Lung (tissue), 11 donors: ENCODE measurements at regions not wholly inside any gene's neighbourhood (a gene's known extent, or its start where the extent isn't known, plus 50 kb on each side); places are given as distances from the start of the nearest gene placed in this dataset.

Experiments used
- ATAC-seq: fragments of 200-7000 bp; cut with Tn5 transposase; one replicate; pipeline ENCODE4 v1.9.1; 2020; ENCODE audit warnings: moderate number of reproducible peaks; ENCODE audit not compliant: insufficient read depth, low FRiP score
- DNase-seq, 3 donors: peaks; one replicate each; pipeline ENCODE4 v3.0.0-alpha.2; 2013 to 2017
- H3K27ac ChIP-seq, 2 donors: one replicate each; pipeline ENCODE4 v1.5.1; 2013; ENCODE audit warnings: mild to moderate bottlenecking in 2 of 2, moderate library complexity in 2 of 2, control low read depth in 1 of 2, inconsistent platforms in 1 of 2, low read depth in 1 of 2, low read length in 1 of 2
- H3K27me3 ChIP-seq, 3 donors: one replicate each; pipeline ENCODE4 v1.5.1; 2013; ENCODE audit warnings: low read length in 2 of 3; ENCODE audit not compliant: control insufficient read depth in 3 of 3, insufficient read depth in 3 of 3
- H3K36me3 ChIP-seq, 4 donors: one replicate each; pipeline ENCODE4 v1.5.1; 2013; ENCODE audit warnings: low read length in 4 of 4, mild to moderate bottlenecking in 1 of 4, moderate library complexity in 1 of 4; ENCODE audit not compliant: control insufficient read depth in 4 of 4, insufficient read depth in 4 of 4
- H3K4me1 ChIP-seq, 5 donors: one replicate each; pipeline ENCODE4 v1.5.1; 2013; ENCODE audit warnings: low read length in 5 of 5, mild to moderate bottlenecking in 2 of 5, moderate library complexity in 1 of 5; ENCODE audit not compliant: control insufficient read depth in 5 of 5, insufficient read depth in 5 of 5
- H3K4me3 ChIP-seq: one replicate; pipeline ENCODE4 v1.5.1; 2013; ENCODE audit warnings: mild to moderate bottlenecking, control low read depth, moderate library complexity
- H3K9ac ChIP-seq, 2 donors: one replicate each; pipeline ENCODE4 v1.5.1; 2013; ENCODE audit warnings: low read length in 2 of 2, control low read depth in 1 of 2; ENCODE audit not compliant: insufficient read depth in 1 of 2
- H3K9me3 ChIP-seq, 4 donors: one replicate each; pipeline ENCODE4 v1.5.1; 2013; ENCODE audit warnings: low read length in 3 of 4, mild to moderate bottlenecking in 1 of 4, moderate library complexity in 1 of 4; ENCODE audit not compliant: control insufficient read depth in 4 of 4, insufficient read depth in 3 of 4
- CTCF ChIP-seq: IDR thresholded peaks from 2 replicates; pipeline ENCODE4 v1.5.1; 2012; ENCODE audit warnings: mild to moderate bottlenecking; ENCODE audit errors: control extremely low read depth, extremely low read depth
- WGBS, 2 donors: extraction: QIAGEN DNeasy Blood & Tissue Kit; methylation state at CpG; one replicate each; pipeline ENCODE4 v1.1.7; 2013; 5-methylcytosine and 5-hydroxymethylcytosine counted together
- donor health status: control.
- donor health status: control.
- donor health status: Bipolar disorder and iron deficiency.
- donor health status: healthy.
- donor health status: DM: yes; HTN: yes; CAD: no.

- no peak overlapping the region for H3K9ac ChIP-seq
- WGBS, 2 donors: 86 to 87% methylated on average over 2 of the region's 2 CpGs
- H3K27ac ChIP-seq: no peak overlapping the region
- no peaks in the 10 kb centered on the region for H3K4me1 ChIP-seq
- no peak overlapping the region for H3K4me3 ChIP-seq
- peaks cover 0 to 3% (median 0%) of the 10 kb centered on the region in 4 donors for H3K9me3 ChIP-seq
- no peaks in the 10 kb centered on the region for H3K36me3 ChIP-seq
- no peaks in the 10 kb centered on the region for H3K27me3 ChIP-seq
- ATAC-seq (no peak), DNase-seq (no peak)
- TF ChIP-seq CTCF: no peak
These were observed 190.7 kb upstream of the MCTP2 start for GRCh38 chr15:94040541-94041248.

GRCh38 chr15:94036156-94036555, 195.2 kb upstream of the MCTP2 start:
- no peak for ATAC-seq
- 82 to 92% methylated on average over 2 of the region's 2 CpGs for WGBS, 2 donors
- no peaks in the 10 kb centered on the region for H3K36me3 ChIP-seq

GRCh38 chr15:94033683-94034020, 197.7 kb upstream of the MCTP2 start:
- ATAC-seq (no peak), DNase-seq (no peak)
- Histone ChIP-seq H3K9me3 (no peaks in the 10 kb centered on the region), H3K36me3 (no peaks in the 10 kb centered on the region), H3K27ac (no peak overlapping the region), H3K27me3 (no peaks in the 10 kb centered on the region), H3K4me3 (no peak overlapping the region), H3K4me1 (no peaks in the 10 kb centered on the region), H3K9ac (no peak overlapping the region)
- 93 to 96% methylated on average over 17 of the region's 17 CpGs for WGBS, 2 donors
- no peak for TF ChIP-seq CTCF

More at GRCh38 chr15:94036156-94036555, 195.2 kb upstream of the MCTP2 start:
- Histone ChIP-seq H3K4me1 (no peaks in the 10 kb centered on the region), H3K4me3 (no peak overlapping the region), H3K9me3 (no peaks in the 10 kb centered on the region), H3K27me3 (no peaks in the 10 kb centered on the region), H3K27ac (no peak overlapping the region), H3K9ac (no peak overlapping the region)
- DNase-seq: no peak
- no peak for TF ChIP-seq CTCF
